Caco-2 (cell line): ENCODE measurements at regions not wholly inside any gene's neighbourhood (a gene's known extent, or its start where the extent isn't known, plus 50 kb on each side); places are given as distances from the start of the nearest gene placed in this dataset.

Experiments
- BruUV-seq: library from RNA; stranded (reverse); fragments of 400-500 nt; replicated peaks from 2 replicates; lab custom pipeline; 2021; lab: Mats Ljungman, UMichigan
- CTCF ChIA-PET: fragments of 300-600 bp; sonication (Branson Sonifier 250); formaldehyde crosslinking; loops from one replicate; lab custom pipeline; 2022; ENCODE audit warnings: antibody characterized with exemption; lab: Charles Lee
- POLR2A ChIA-PET: fragments of 300-600 bp; sonication (Branson Sonifier 250); formaldehyde crosslinking; loops from one replicate; lab custom pipeline; 2022; ENCODE audit warnings: antibody characterized with exemption; lab: Charles Lee
- DNase-seq, 2 experiments: peaks; one replicate each; pipeline versions ENCODE4 v3.0.0 to v3.0.0-alpha.2; 2020 to 2022
- H3K27me3 ChIP-seq: replicated peaks from 2 replicates; pipeline ENCODE4 v1.6.0; 2011; ENCODE audit warnings: low read length; ENCODE audit not compliant: control insufficient read depth, insufficient read depth
- H3K36me3 ChIP-seq: 2 replicates; pipeline ENCODE4 v1.5.1; 2011; ENCODE audit warnings: low read length; ENCODE audit not compliant: control insufficient read depth, insufficient read depth
- H3K4me1 ChIP-seq: fragments of 250-450 bp; sonication (Bioruptor Pico); 2 replicates; pipeline ENCODE4 v1.5.1; 2020; ENCODE audit warnings: mild to moderate bottlenecking
- H3K4me3 ChIP-seq: 2 replicates; pipeline ENCODE4 v1.5.1; 2011; ENCODE audit warnings: low read depth, mild to moderate bottlenecking, control low read depth, low read length
- H3K9me3 ChIP-seq: fragments of 250-450 bp; sonication (Bioruptor Pico); 2 replicates; pipeline ENCODE4 v1.5.1; 2020; ENCODE audit warnings: mild to moderate bottlenecking, moderate library complexity
- H3K27ac Mint-ChIP-seq: one replicate; pipeline ENCODE4 v1.8.0; 2022; ENCODE audit warnings: mixed read lengths; ENCODE audit not compliant: unreplicated experiment
- H3K27me3 Mint-ChIP-seq: one replicate; pipeline ENCODE4 v1.8.0; 2022; ENCODE audit warnings: mixed read lengths; ENCODE audit not compliant: insufficient read depth, unreplicated experiment
- H3K36me3 Mint-ChIP-seq: one replicate; pipeline ENCODE4 v1.8.0; 2022; ENCODE audit warnings: mild to moderate bottlenecking, mixed read lengths; ENCODE audit not compliant: insufficient read depth, unreplicated experiment
- H3K4me1 Mint-ChIP-seq: one replicate; pipeline ENCODE4 v1.8.0; 2022; ENCODE audit warnings: low read depth, mixed read lengths; ENCODE audit not compliant: unreplicated experiment
- H3K4me3 Mint-ChIP-seq: one replicate; pipeline ENCODE4 v1.8.0; 2022; ENCODE audit warnings: mild to moderate bottlenecking, moderate library complexity, mixed read lengths; ENCODE audit not compliant: unreplicated experiment
- H3K9me3 Mint-ChIP-seq: one replicate; pipeline ENCODE4 v1.8.0; 2022; ENCODE audit warnings: mixed read lengths; ENCODE audit not compliant: unreplicated experiment
- intact Hi-C: fragments of 100-400 bp; cut with micrococcal nuclease; formaldehyde crosslinking; loops from one replicate; pipeline ENCODE4 v1.10.0; 2022; ENCODE audit not compliant: unreplicated experiment
- TF ChIP-seq, protein P1 (sequence below), 2 experiments: fragments of 200-600 bp in 1 of 2; IDR thresholded peaks; 1 replicate in 1 of 2; 2 replicates in 1 of 2; pipeline versions ENCODE4 v1.5.1 to v1.8.0; 2011 to 2022; ENCODE audit warnings: antibody characterized with exemption in 1 of 2, control low read depth in 1 of 2, inconsistent platforms in 1 of 2, low read depth in 1 of 2, low read length in 1 of 2, mild to moderate bottlenecking in 1 of 2, moderate library complexity in 1 of 2; ENCODE audit not compliant: insufficient read depth in 1 of 2, severe bottlenecking in 1 of 2, unreplicated experiment in 1 of 2

DNA sequence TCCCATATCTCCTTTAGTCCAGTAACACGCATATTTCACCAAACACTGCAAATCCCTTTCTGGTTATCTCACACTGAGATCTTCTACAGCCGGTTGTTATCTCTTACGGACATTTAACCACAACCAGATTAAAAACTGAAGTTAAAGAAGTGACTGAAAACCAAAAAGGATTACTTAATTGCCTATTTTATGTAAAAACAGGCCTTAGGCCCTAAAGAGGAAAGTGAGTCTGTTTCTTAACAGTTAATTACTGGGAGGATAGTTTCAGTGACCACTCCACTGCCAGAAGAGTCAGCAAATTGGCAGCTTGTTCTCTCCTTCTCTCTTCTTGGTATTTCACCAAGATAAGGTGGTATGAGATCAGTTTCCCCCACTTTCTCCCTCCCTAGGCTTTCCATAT is 161.9 kb upstream of the MEOX2 start:
- H3K36me3 ChIP-seq = no peaks in the 10 kb centered on the region
- H3K27me3 ChIP-seq = no peaks in the 10 kb centered on the region
- H3K4me3 Mint-ChIP-seq = no peak overlapping the region
- intact Hi-C loops = no loop called here
- no TSS peak for BruUV-seq
- no peak overlapping the region for H3K4me3 ChIP-seq
- no peaks in the 10 kb centered on the region for H3K9me3 ChIP-seq
- TF ChIP-seq, protein P1, sequence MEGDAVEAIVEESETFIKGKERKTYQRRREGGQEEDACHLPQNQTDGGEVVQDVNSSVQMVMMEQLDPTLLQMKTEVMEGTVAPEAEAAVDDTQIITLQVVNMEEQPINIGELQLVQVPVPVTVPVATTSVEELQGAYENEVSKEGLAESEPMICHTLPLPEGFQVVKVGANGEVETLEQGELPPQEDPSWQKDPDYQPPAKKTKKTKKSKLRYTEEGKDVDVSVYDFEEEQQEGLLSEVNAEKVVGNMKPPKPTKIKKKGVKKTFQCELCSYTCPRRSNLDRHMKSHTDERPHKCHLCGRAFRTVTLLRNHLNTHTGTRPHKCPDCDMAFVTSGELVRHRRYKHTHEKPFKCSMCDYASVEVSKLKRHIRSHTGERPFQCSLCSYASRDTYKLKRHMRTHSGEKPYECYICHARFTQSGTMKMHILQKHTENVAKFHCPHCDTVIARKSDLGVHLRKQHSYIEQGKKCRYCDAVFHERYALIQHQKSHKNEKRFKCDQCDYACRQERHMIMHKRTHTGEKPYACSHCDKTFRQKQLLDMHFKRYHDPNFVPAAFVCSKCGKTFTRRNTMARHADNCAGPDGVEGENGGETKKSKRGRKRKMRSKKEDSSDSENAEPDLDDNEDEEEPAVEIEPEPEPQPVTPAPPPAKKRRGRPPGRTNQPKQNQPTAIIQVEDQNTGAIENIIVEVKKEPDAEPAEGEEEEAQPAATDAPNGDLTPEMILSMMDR (IDR thresholded peaks at IDR 0.05; ENCODE audit: insufficient read depth in 1 of 2, low read depth in 1 of 2, low read length in 1 of 2, severe bottlenecking in 1 of 2, unreplicated experiment in 1 of 2) = no peak
- POLR2A ChIA-PET = no interaction called here
- CTCF ChIA-PET = no interaction called here
- peaks cover 9% of the 10 kb centered on the region for H3K4me1 ChIP-seq
- H3K27ac Mint-ChIP-seq = no peak overlapping the region
- H3K9me3 Mint-ChIP-seq = no peaks in the 10 kb centered on the region
- no peaks in the 10 kb centered on the region for H3K36me3 Mint-ChIP-seq
- H3K27me3 Mint-ChIP-seq = no peaks in the 10 kb centered on the region
- DNase-seq = no peak
- H3K4me1 Mint-ChIP-seq = peaks cover 11% of the 10 kb centered on the region

DNA sequence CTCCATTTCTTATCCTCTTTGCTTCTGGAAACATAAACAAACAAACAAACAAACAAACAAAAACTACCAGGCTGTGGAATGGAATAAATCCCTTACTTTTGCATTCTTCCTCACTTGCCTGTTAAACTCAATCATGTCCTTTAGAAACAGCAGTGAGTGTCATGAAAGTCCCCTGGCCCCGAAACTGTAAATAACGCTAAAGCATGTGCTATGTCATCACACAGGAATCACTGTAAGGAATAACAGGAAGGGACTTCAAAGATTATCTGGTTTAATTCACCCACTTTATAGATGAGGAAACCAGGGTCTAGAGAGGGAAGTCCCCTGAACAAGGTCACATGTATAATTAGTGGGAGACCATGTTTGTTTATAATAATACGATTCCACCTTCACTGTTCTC is 159.4 kb upstream of the MEOX2 start:
- Mint-ChIP-seq H3K4me1 (no peaks in the 10 kb centered on the region), H3K36me3 (no peaks in the 10 kb centered on the region), H3K27me3 (no peaks in the 10 kb centered on the region), H3K4me3 (no peak overlapping the region), H3K9me3 (no peaks in the 10 kb centered on the region), H3K27ac (no peak overlapping the region)
- TF ChIP-seq, protein P1 (IDR thresholded peaks at IDR 0.05; ENCODE audit: insufficient read depth in 1 of 2, low read depth in 1 of 2, low read length in 1 of 2, severe bottlenecking in 1 of 2, unreplicated experiment in 1 of 2) = no peak
- intact Hi-C loops = no loop called here
- Histone ChIP-seq H3K9me3 (no peaks in the 10 kb centered on the region), H3K27me3 (no peaks in the 10 kb centered on the region), H3K4me1 (peaks cover 9% of the 10 kb centered on the region), H3K36me3 (no peaks in the 10 kb centered on the region), H3K4me3 (no peak overlapping the region)
- BruUV-seq = no TSS peak
- POLR2A ChIA-PET = no interaction called here
- CTCF ChIA-PET = no interaction called here
- DNase-seq = no peak

DNA sequence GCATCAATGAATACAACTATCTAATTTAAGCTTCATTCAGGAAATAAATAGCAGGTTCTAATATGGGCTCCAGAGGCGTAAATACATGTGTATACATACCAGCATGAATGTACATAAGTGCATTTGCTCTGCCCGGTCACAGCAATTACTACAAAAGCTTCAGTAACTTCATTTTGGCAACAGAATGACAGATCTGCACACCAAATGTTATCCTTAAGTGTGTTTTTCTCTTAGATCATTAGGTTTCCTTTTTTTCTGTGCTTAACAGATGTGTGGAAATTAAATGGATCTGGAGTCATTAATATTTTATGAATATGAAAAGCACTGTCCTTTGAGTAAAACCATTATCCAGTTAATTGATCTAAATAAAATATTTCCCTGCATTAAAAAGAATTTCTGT is 159.0 kb upstream of the MEOX2 start:
- Mint-ChIP-seq H3K4me1 (no peaks in the 10 kb centered on the region), H3K36me3 (no peaks in the 10 kb centered on the region), H3K27me3 (no peaks in the 10 kb centered on the region), H3K9me3 (no peaks in the 10 kb centered on the region), H3K4me3 (no peak overlapping the region), H3K27ac (no peak overlapping the region)
- intact Hi-C loops = no loop called here
- no TSS peak for BruUV-seq
- Histone ChIP-seq H3K27me3 (no peaks in the 10 kb centered on the region), H3K36me3 (no peaks in the 10 kb centered on the region), H3K4me3 (no peak overlapping the region), H3K4me1 (peaks cover 9% of the 10 kb centered on the region), H3K9me3 (no peaks in the 10 kb centered on the region)
- TF ChIP-seq, protein P1 (IDR thresholded peaks at IDR 0.05; ENCODE audit: insufficient read depth in 1 of 2, low read depth in 1 of 2, low read length in 1 of 2, severe bottlenecking in 1 of 2, unreplicated experiment in 1 of 2) = no peak
- ChIA-PET POLR2A (no interaction called here), CTCF (no interaction called here)
- no peak for DNase-seq
